Stimulated activated CD4-positive, alpha-beta T cell treated with anti-CD3 and anti-CD28 coated beads, Interleukin-4, amount 100 ng/mL, for 48 hours (primary cell): ENCODE measurements at regions not wholly inside any gene's neighbourhood (a gene's known extent, or its start where the extent isn't known, plus 50 kb on each side); places are given as distances from the start of the nearest gene placed in this dataset.

ENCODE experiments used
- DNase-seq, 2 donors: peaks; one replicate each; pipeline ENCODE4 v3.0.0-alpha.2; 2020; ENCODE audit warnings: low read depth in 2 of 2

GRCh38 chr2:479490-480176 lies 191.7 kb upstream of the ALKAL2 start:
- DNase-seq, result no peak

- no peak for DNase-seq
These were observed 191.1 kb upstream of the ALKAL2 start for GRCh38 chr2:479031-479430.

- DNase-seq, result no peak
These were observed 183.7 kb upstream of the ALKAL2 start for GRCh38 chr2:471560-471959.

GRCh38 chr2:469514-469913 lies 181.6 kb upstream of the ALKAL2 start:
- DNase-seq, result no peak

- no peak for DNase-seq
These were observed 180.9 kb upstream of the ALKAL2 start for GRCh38 chr2:468648-469336.

GRCh38 chr2:467892-468647 lies 180.2 kb upstream of the ALKAL2 start:
- DNase-seq, result no peak

GRCh38 chr2:467543-467891 lies 179.6 kb upstream of the ALKAL2 start:
- no peak for DNase-seq

GRCh38 chr2:467101-467500 lies 179.2 kb upstream of the ALKAL2 start:
- no peak for DNase-seq

- DNase-seq, result no peak
These were observed 176.8 kb upstream of the ALKAL2 start for GRCh38 chr2:464562-465309.

GRCh38 chr2:460861-461260 lies 173.0 kb upstream of the ALKAL2 start:
- DNase-seq, result peak in 1 of 2 donors; percentile 10

- DNase-seq, result no peak
These were observed 172.0 kb upstream of the ALKAL2 start for GRCh38 chr2:459931-460330.

- no peak for DNase-seq
These were observed 170.5 kb upstream of the ALKAL2 start for GRCh38 chr2:458425-458815.

- no peak for DNase-seq
These were observed 170.0 kb upstream of the ALKAL2 start for GRCh38 chr2:457792-458424.

- DNase-seq, result no peak
These were observed 169.4 kb upstream of the ALKAL2 start for GRCh38 chr2:457262-457661.

GRCh38 chr2:455913-456312 lies 168.0 kb upstream of the ALKAL2 start:
- no peak for DNase-seq

GRCh38 chr2:455015-455705 lies 167.3 kb upstream of the ALKAL2 start:
- no peak for DNase-seq

- DNase-seq, result no peak
These were observed 165.2 kb upstream of the ALKAL2 start for GRCh38 chr2:453132-453531.

- DNase-seq, result no peak
These were observed 163.6 kb upstream of the ALKAL2 start for GRCh38 chr2:451495-451894.

GRCh38 chr2:449246-450067 lies 161.6 kb upstream of the ALKAL2 start:
- DNase-seq, result no peak
